ENCODE measurements at regions not wholly inside any gene's neighbourhood (a gene's known extent, or its start where the extent isn't known, plus 50 kb on each side); places are given as distances from the start of the nearest gene placed in this dataset.

- H3K27me3 ChIP-seq = no peaks in the 10 kb centered on the region
- no peaks in the 10 kb centered on the region for H3K9me3 ChIP-seq
- no peak overlapping the region for H3K4me3 ChIP-seq
- H3K36me3 ChIP-seq = no peaks in the 10 kb centered on the region
- DNase-seq = no peak
Measured at GRCh38 chr14:26743284-26743683, 145.5 kb upstream of the NOVA1 start.

GRCh38 chr14:26744903-26745302 lies 147.1 kb upstream of the NOVA1 start:
- Histone ChIP-seq H3K27me3 (no peaks in the 10 kb centered on the region), H3K9me3 (no peaks in the 10 kb centered on the region), H3K36me3 (no peaks in the 10 kb centered on the region), H3K4me3 (no peak overlapping the region)
- DNase-seq = no peak

- Histone ChIP-seq H3K9me3 (no peaks in the 10 kb centered on the region), H3K36me3 (no peaks in the 10 kb centered on the region), H3K27me3 (no peaks in the 10 kb centered on the region), H3K4me3 (no peak overlapping the region)
- DNase-seq = no peak
Measured at GRCh38 chr14:26761532-26761931, 163.7 kb upstream of the NOVA1 start.

- no peaks in the 10 kb centered on the region for H3K36me3 ChIP-seq
- no peak for DNase-seq
- no peaks in the 10 kb centered on the region for H3K27me3 ChIP-seq
- no peaks in the 10 kb centered on the region for H3K9me3 ChIP-seq
- H3K4me3 ChIP-seq = no peak overlapping the region
Measured at GRCh38 chr14:26765301-26765700, 167.5 kb upstream of the NOVA1 start.

GRCh38 chr14:26765768-26766520 lies 168.1 kb upstream of the NOVA1 start:
- Histone ChIP-seq H3K36me3 (no peaks in the 10 kb centered on the region), H3K4me3 (no peak overlapping the region), H3K27me3 (no peaks in the 10 kb centered on the region), H3K9me3 (no peaks in the 10 kb centered on the region)
- peak; percentile 77 for DNase-seq

- DNase-seq = no peak
Measured at GRCh38 chr14:26766726-26767125, 168.9 kb upstream of the NOVA1 start.

GRCh38 chr14:26773906-26774593 lies 176.2 kb upstream of the NOVA1 start:
- Histone ChIP-seq H3K36me3 (no peaks in the 10 kb centered on the region), H3K27me3 (no peaks in the 10 kb centered on the region), H3K4me3 (no peak overlapping the region), H3K9me3 (no peaks in the 10 kb centered on the region)
- DNase-seq = no peak

More at GRCh38 chr14:26766726-26767125, 168.9 kb upstream of the NOVA1 start:
- Histone ChIP-seq H3K27me3 (no peaks in the 10 kb centered on the region), H3K9me3 (no peaks in the 10 kb centered on the region), H3K36me3 (no peaks in the 10 kb centered on the region), H3K4me3 (no peak overlapping the region)

- peak overlapping the region; percentile 28 for H3K4me3 ChIP-seq
- H3K27me3 ChIP-seq = no peaks in the 10 kb centered on the region
- H3K9me3 ChIP-seq = no peaks in the 10 kb centered on the region
- no peaks in the 10 kb centered on the region for H3K36me3 ChIP-seq
- peak; percentile 40 for DNase-seq
Measured at GRCh38 chr14:26775765-26776563, 178.1 kb upstream of the NOVA1 start.

- no peak for DNase-seq
- no peak overlapping the region for H3K4me3 ChIP-seq
- no peaks in the 10 kb centered on the region for H3K27me3 ChIP-seq
- no peaks in the 10 kb centered on the region for H3K36me3 ChIP-seq
- no peaks in the 10 kb centered on the region for H3K9me3 ChIP-seq
Measured at GRCh38 chr14:26791117-26791806, 193.4 kb upstream of the NOVA1 start.

- H3K27me3 ChIP-seq = no peaks in the 10 kb centered on the region
- H3K4me3 ChIP-seq = no peak overlapping the region
- no peaks in the 10 kb centered on the region for H3K36me3 ChIP-seq
- no peaks in the 10 kb centered on the region for H3K9me3 ChIP-seq
- no peak for DNase-seq
Measured at GRCh38 chr14:26794731-26795130, 196.9 kb upstream of the NOVA1 start.

GRCh38 chr14:26808407-26808806 lies 210.6 kb upstream of the NOVA1 start:
- Histone ChIP-seq H3K4me3 (no peak overlapping the region), H3K27me3 (no peaks in the 10 kb centered on the region), H3K9me3 (no peaks in the 10 kb centered on the region), H3K36me3 (no peaks in the 10 kb centered on the region)
- no peak for DNase-seq

- Histone ChIP-seq H3K36me3 (no peaks in the 10 kb centered on the region), H3K27me3 (no peaks in the 10 kb centered on the region), H3K4me3 (no peak overlapping the region), H3K9me3 (no peaks in the 10 kb centered on the region)
- DNase-seq = no peak
Measured at GRCh38 chr14:26810631-26811030, 212.8 kb upstream of the NOVA1 start.

- Histone ChIP-seq H3K4me3 (no peak overlapping the region), H3K27me3 (no peaks in the 10 kb centered on the region), H3K36me3 (no peaks in the 10 kb centered on the region), H3K9me3 (no peaks in the 10 kb centered on the region)
- no peak for DNase-seq
Measured at GRCh38 chr14:26811756-26812305, 214.0 kb upstream of the NOVA1 start.

GRCh38 chr14:26820138-26820537 lies 222.3 kb upstream of the NOVA1 start:
- H3K9me3 ChIP-seq = no peaks in the 10 kb centered on the region
- no peak overlapping the region for H3K4me3 ChIP-seq
- no peaks in the 10 kb centered on the region for H3K27me3 ChIP-seq
- DNase-seq = no peak
- H3K36me3 ChIP-seq = no peaks in the 10 kb centered on the region

- no peaks in the 10 kb centered on the region for H3K9me3 ChIP-seq
- H3K36me3 ChIP-seq = no peaks in the 10 kb centered on the region
- H3K27me3 ChIP-seq = no peaks in the 10 kb centered on the region
- H3K4me3 ChIP-seq = no peak overlapping the region
- DNase-seq = no peak
Measured at GRCh38 chr14:26820572-26820971, 222.7 kb upstream of the NOVA1 start.

- DNase-seq = no peak
- Histone ChIP-seq H3K36me3 (no peaks in the 10 kb centered on the region), H3K27me3 (no peaks in the 10 kb centered on the region), H3K4me3 (no peak overlapping the region), H3K9me3 (no peaks in the 10 kb centered on the region)
Measured at GRCh38 chr14:26828741-26829140, 230.9 kb upstream of the NOVA1 start.

Data from MG63 (cell line).